A673 (cell line): ENCODE measurements at regions not wholly inside any gene's neighbourhood (a gene's known extent, or its start where the extent isn't known, plus 50 kb on each side); places are given as distances from the start of the nearest gene placed in this dataset.

Experiments used
- BruUV-seq: library from RNA; stranded (reverse); fragments of 400-500 nt; replicated peaks from 2 replicates; lab custom pipeline; 2021; lab: Mats Ljungman, UMichigan
- CTCF ChIA-PET: fragments of 300-600 bp; sonication (Branson Sonifier 250); formaldehyde crosslinking; loops from one replicate; lab custom pipeline; 2022; ENCODE audit warnings: antibody characterized with exemption; lab: Charles Lee
- POLR2A ChIA-PET: fragments of 300-600 bp; sonication (Branson Sonifier 250); formaldehyde crosslinking; loops from one replicate; lab custom pipeline; 2022; ENCODE audit warnings: antibody characterized with exemption; ENCODE audit not compliant: low non-redundant PET; lab: Charles Lee
- DNase-seq: peaks from one replicate; pipeline ENCODE4 v3.0.0-alpha.2; 2015; ENCODE audit warnings: low spot score
- H3K27ac ChIP-seq: fragments of 200-600 bp; sonication (generic); 2 replicates; pipeline ENCODE4 v1.5.1; 2016; ENCODE audit warnings: mixed run types, low read depth, mild to moderate bottlenecking, mixed read lengths, antibody characterized with exemption, low read length; ENCODE audit not compliant: poor library complexity, severe bottlenecking
- H3K27me3 ChIP-seq: fragments of 200-600 bp; sonication (generic); replicated peaks from 2 replicates; pipeline ENCODE4 v1.6.1; 2017; ENCODE audit warnings: mixed run types, low read depth, mild to moderate bottlenecking, mixed read lengths, antibody characterized with exemption, low read length; ENCODE audit not compliant: insufficient read depth, poor library complexity
- H3K36me3 ChIP-seq: fragments of 200-600 bp; sonication (generic); 2 replicates; pipeline ENCODE4 v1.6.1; 2016; ENCODE audit warnings: mixed run types, mild to moderate bottlenecking, mixed read lengths, antibody characterized with exemption, low read length; ENCODE audit not compliant: insufficient read depth, poor library complexity, severe bottlenecking
- H3K4me1 ChIP-seq: fragments of 200-600 bp; sonication (generic); 2 replicates; pipeline ENCODE4 v1.6.1; 2017; ENCODE audit warnings: mixed run types, mild to moderate bottlenecking, mixed read lengths, antibody characterized with exemption, low read length; ENCODE audit not compliant: insufficient read depth, poor library complexity, severe bottlenecking
- H3K4me3 ChIP-seq: fragments of 200-600 bp; sonication (generic); 2 replicates; pipeline ENCODE4 v1.5.1; 2016; ENCODE audit warnings: low read depth, mixed run types, mild to moderate bottlenecking, mixed read lengths, low read length; ENCODE audit not compliant: poor library complexity, severe bottlenecking
- H3K9me3 ChIP-seq: fragments of 200-600 bp; sonication (generic); 2 replicates; pipeline ENCODE4 v1.6.1; 2016; ENCODE audit warnings: mixed run types, low read depth, mild to moderate bottlenecking, mixed read lengths, antibody characterized with exemption, low read length; ENCODE audit not compliant: poor library complexity, severe bottlenecking
- CTCF ChIP-seq: fragments of 300-800, 200-600 bp; sonication (generic); conservative IDR thresholded peaks from 2 replicates; pipeline ENCODE4 v1.5.1; 2017; ENCODE audit warnings: low read depth, mild to moderate bottlenecking, antibody characterized with exemption, low read length, moderate library complexity, mixed read lengths
- EZH2 ChIP-seq: fragments of 200-600 bp; sonication (generic); IDR thresholded peaks from 2 replicates; pipeline ENCODE4 v1.6.1; 2017; ENCODE audit warnings: borderline replicate concordance, low read depth, mild to moderate bottlenecking, mixed read lengths, antibody characterized with exemption, low read length; ENCODE audit not compliant: poor library complexity, severe bottlenecking
- intact Hi-C: fragments of 100-400 bp; cut with micrococcal nuclease; formaldehyde crosslinking; loops from one replicate; pipeline ENCODE4 v1.10.0; 2022; ENCODE audit not compliant: unreplicated experiment

GRCh38 chr3:40911264-40911663, 288.0 kb upstream of the CTNNB1 start:
- no peak overlapping the region for H3K27ac ChIP-seq
- intact Hi-C loops = no loop called here
- POLR2A ChIA-PET = no interaction called here
- H3K9me3 ChIP-seq = no peaks in the 10 kb centered on the region
- H3K4me1 ChIP-seq = no peaks in the 10 kb centered on the region
- no TSS peak for BruUV-seq
- H3K36me3 ChIP-seq = no peaks in the 10 kb centered on the region
- H3K4me3 ChIP-seq = no peak overlapping the region
- no peak for DNase-seq
- TF ChIP-seq EZH2 (no peak), CTCF (no peak)
- CTCF ChIA-PET = no interaction called here
- H3K27me3 ChIP-seq = no peaks in the 10 kb centered on the region

GRCh38 chr3:40911928-40912327, 287.4 kb upstream of the CTNNB1 start:
- ChIA-PET CTCF (no interaction called here), POLR2A (interaction anchor here (0.6 kb wide), 1 partner anchor 726 kb away, joined by 3 read pairs; no protein-coding TSS in a partner anchor)
- Histone ChIP-seq H3K9me3 (no peaks in the 10 kb centered on the region), H3K4me3 (no peak overlapping the region), H3K27ac (no peak overlapping the region), H3K27me3 (no peaks in the 10 kb centered on the region), H3K36me3 (no peaks in the 10 kb centered on the region), H3K4me1 (no peaks in the 10 kb centered on the region)
- no peak for DNase-seq
- intact Hi-C loops = no loop called here
- TF ChIP-seq CTCF = no peak
- no peak for TF ChIP-seq EZH2
- no TSS peak for BruUV-seq

- ChIA-PET POLR2A (no interaction called here), CTCF (no interaction called here)
- TF ChIP-seq EZH2 (no peak), CTCF (no peak)
- Histone ChIP-seq H3K4me3 (no peak overlapping the region), H3K27ac (no peak overlapping the region), H3K4me1 (no peaks in the 10 kb centered on the region), H3K36me3 (no peaks in the 10 kb centered on the region), H3K9me3 (no peaks in the 10 kb centered on the region), H3K27me3 (no peaks in the 10 kb centered on the region)
- intact Hi-C loops = no loop called here
- BruUV-seq = no TSS peak
- no peak for DNase-seq
Measured at GRCh38 chr3:40912461-40912860, 286.8 kb upstream of the CTNNB1 start.
